HG02938 (cell line): ENCODE measurements at regions not wholly inside any gene's neighbourhood (a gene's known extent, or its start where the extent isn't known, plus 50 kb on each side); places are given as distances from the start of the nearest gene placed in this dataset.

Experiments
- ATAC-seq: cut with Tn5 transposase; IDR thresholded peaks from one replicate; pipeline ENCODE4 v1.9.1; 2021; ENCODE audit warnings: mild to moderate bottlenecking, moderate library complexity; ENCODE audit not compliant: unreplicated experiment

DNA sequence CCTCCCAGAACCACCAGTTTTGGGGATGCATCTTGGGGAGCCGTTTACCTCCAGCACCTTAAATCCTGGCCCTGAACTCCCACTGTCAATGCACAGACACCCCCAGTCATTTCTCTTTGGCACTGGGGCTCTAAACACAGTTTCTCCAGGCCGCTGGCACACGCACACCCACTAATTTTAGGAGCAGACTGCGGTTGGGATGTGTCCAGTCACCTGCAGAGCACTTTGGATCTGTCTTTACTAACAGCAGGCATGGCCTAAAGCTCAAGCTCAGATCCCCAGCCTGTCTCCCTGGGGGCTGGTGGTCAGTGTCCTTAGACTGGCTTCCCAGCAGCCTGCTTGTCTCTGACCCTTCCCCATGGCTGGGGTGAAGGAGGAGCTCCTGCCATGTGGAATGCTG, 49.9 kb downstream of the SYNE3 start:
- ATAC-seq, result no peak

DNA sequence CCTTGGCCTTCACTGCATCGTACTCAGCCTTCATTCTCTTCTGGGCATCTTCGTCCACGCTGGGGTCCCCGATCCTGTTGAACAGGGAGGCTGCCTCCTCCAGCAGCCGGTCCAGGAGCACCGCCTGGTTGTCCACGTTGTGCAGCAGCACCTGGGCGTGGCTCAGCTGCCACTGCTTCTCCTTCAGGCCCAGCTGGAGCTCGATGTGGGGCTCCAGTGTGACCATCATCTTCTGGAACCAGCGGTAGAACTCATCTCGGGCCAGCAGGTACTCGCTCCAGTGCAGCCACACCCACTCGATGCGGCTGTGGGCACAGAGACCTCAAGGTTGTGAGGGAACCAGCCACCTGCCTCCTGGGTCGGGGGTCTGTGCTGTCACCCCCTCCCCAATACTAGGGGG, 50.5 kb downstream of the SYNE3 start:
- ATAC-seq, result no peak

DNA sequence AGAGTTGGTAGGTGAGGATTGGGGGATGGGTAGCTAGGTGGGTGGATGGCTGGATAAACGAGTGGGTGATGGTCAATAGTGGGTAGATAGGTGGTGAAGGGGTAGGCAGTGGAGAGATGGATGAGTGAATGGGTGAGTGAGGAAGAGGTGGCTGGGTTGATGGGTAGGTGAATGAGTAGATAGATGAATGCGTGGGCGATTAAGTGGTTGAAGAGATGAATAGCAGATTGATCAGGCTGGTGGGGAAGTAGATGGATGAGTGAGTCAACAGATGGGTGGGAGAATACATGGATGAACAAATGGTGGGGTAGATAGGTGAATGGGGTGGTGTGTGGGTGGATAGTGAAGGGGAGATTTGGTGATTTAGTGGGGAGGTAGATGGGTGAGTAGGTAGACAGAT, 51.1 kb downstream of the SYNE3 start:
- ATAC-seq, result no peak

DNA sequence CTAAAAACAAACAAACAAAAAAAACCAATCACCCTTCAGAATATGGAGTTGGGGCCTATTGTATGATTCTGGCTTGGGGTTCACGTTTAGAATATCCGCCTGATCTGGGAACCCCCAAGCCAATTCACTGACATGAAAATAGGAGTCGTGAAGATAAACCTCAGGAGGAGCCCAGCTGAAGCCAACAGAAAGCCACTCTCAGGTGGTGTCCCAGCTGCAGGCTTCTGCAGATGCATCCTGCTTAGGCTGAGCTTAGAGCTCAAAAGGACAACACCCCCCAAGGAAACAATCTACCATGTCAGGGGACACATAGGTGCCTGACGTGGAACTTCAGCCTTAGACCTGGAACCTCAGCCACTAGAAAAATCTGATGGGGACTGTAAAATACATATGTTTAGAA, 51.9 kb downstream of the SYNE3 start:
- ATAC-seq, result no peak

DNA sequence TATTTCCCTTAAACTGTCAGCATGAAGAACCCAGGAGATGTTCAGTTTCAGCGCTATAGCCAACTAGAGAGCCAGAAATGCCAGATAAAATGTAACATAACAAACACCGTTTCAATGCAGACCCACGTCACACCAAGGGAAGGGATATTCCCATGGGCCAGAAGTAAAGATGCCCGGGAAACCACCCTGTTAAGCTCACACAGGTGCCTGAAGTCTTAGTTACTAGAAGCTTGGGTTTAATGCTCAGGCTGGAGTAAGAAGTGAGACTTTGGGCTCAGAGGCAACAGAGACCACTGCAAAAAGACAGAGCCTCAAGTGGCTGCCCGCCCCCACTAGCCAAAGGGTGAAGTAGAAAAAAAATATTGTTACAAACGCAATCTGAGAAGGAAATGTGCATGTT, 52.3 kb downstream of the SYNE3 start:
- no peak for ATAC-seq

DNA sequence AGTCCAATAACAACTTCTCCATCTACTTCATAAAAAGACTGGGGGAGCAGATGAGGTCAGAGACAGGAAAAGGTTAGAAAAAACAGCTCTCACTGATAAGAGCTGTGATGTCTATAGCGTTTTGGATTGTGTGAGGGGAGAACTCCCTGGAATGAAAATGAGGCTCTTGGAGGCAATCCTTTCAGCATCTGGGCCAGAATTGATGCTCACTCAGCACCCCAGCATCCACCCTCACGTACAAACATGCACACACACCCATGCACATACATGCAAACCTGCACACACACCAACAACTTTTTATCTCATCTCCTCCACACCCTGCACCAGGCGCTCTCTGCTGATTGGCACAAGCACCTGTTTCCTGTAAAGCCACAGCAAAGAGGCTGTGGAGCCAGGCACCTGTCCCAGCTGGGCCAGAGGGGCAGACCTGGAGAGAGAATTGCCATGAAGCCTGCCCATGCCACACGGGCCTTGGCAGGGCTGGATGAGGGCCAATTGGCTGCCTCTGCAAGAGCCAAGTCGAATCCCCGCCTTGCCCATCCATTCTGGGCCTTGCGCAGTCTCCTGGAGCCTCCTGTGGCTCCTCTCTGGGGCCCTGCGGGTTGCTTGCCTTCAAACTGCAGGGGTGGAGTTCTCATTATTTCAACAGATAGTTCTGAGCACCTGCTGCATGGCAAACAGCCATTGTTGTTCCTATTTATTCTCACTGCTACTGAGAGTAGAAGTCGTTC, 53.1 kb downstream of the SYNE3 start:
- no peak for ATAC-seq

DNA sequence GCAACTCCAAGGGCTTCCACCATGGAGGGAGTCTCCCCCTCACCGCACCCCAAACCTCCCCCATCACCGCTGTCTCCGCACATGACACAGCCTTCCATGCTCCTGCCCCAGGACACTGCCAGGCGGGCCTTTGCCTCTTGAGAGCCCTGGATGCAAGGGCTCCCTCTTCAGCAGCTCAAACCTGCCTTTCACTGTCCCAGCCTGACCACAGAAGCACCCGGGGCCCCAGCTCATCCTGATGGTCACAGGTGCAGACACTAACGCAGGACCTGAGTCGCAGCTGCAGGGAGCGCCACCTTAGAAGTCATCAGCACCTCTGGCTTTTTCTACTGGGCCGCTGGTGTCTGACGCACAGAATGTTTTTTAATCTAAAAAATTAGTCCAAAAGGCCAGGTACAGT, 54.0 kb downstream of the SYNE3 start:
- no peak for ATAC-seq

DNA sequence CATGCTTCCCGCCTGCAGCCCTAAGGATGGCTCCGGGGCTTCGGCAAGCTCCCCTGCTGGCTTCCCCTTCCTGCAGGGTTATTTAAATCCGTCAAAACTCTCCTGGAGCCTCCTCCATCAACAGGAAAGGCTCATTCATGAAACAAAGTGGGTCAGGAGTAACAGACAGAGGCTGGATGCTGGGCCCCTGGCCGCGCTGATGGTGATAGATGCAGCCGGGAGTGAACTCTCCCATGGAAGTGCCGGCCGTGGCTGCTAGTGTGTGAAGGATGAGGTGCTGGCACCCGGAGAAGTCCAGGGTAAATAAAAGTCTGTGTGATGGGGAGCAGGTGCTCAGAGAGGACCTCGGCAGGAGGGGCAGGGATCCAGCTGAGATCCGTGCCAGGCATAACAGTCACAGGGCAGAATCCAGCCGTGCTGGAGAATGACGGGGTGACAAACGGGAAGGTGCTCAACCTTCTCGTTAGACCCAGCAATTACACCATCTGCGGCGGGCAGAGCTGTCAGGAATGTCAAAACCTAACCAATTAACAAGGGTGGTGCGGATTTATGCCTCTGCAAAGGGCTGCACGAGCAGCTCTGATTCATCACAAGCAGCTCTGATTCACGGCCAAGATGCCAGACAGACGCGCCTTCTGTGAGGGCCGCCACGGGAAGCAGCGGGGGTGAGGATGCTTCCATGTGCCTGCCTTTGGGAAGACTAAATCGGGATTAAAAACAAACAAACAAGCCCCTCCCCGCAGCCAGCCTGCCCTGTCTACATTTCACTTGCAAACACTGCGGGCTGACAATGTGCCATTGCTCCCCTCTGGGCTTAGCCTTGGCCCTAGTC, 55.6 kb downstream of the SYNE3 start:
- no peak for ATAC-seq

DNA sequence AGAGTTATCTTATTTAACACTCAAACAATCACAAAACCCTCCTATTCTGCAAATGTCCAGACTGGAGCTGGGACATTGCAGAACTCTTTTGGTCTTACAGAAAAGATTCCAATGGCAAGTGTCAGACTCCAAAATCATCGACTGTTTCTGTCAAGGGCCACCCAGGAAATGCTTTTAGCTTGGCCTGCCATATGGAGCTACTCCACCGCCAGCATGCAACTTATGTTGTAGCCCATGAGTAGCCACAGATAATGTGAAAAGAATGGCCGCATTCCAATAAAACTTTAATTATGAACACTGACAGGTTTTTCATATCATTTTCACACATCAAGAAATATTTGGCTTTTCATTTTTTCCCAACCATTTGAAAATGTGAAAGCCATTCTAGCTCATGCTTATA, 57.5 kb downstream of the SYNE3 start:
- no peak for ATAC-seq

DNA sequence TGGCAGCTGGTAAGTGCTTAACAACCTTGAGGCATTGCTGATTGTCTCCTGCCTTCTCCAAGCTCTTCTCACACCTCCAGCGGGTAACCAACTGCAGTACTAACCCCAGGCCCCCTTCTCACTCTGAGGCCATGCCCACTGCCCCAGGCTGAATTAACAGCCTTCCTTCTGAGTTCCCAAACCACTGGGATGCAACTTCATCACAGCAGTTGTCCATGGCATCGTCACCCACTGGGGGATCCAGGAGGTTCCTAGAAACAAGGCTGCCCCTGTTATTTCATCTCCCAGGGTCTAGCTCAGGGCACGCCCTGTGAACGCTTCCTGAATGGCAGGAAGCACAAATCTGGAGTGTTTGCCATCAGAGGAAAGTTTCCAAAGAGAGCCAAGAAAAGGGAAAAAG, 58.0 kb downstream of the SYNE3 start:
- no peak for ATAC-seq

DNA sequence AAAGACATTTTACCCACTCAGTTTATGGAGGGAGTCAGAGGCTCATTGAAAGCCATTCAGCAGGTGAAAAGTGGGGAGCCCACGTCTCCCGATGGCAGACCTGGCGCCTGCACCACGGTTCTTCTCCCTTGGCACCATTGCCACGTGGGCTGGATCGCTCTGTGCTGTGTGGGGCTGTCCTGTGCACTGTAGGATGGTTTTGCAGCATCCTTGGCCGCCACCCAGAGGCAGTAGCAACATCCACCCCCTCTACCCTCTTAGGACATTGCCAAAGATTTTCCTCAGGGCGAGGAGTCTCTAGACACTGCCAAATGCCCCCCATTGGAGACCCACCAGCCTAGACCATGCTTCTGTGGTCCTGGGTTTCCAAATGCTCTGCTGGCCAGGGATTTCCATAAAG, 60.2 kb downstream of the SYNE3 start:
- no peak for ATAC-seq

DNA sequence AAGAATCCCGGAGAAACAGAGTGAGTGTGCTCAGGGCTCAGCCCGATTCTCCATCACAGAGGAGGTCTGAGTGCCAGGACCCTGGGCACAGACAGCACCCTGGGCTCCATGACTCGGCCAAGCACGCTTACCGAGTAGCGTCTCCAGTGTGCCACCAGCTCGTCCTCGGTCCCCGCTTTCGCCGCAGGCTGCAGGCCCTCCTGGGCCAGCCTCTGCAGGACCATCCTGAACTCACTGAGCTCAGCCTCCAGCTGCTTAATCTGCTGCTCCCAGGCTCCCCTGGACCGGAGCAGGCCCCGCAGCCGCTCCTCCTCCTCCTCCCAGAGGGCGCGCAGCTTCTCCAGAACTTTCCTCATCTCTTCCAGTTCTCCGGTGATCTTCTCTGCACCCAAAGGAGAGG, 61.2 kb downstream of the SYNE3 start:
- ATAC-seq, result no peak

DNA sequence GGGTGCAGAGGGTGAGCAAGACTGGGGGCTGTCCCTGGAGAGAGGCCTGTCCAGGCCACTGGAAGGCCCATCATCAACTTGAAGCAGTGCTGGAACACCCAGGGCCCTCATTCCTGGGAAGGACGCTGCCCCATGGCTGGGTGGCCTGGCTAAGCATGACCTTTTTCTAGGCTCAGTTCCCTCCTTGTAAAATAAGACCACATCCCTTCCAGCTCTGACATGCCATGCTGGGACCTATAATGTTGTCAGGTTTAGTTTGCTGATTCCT, 62.8 kb downstream of the SYNE3 start:
- ATAC-seq, result no peak

DNA sequence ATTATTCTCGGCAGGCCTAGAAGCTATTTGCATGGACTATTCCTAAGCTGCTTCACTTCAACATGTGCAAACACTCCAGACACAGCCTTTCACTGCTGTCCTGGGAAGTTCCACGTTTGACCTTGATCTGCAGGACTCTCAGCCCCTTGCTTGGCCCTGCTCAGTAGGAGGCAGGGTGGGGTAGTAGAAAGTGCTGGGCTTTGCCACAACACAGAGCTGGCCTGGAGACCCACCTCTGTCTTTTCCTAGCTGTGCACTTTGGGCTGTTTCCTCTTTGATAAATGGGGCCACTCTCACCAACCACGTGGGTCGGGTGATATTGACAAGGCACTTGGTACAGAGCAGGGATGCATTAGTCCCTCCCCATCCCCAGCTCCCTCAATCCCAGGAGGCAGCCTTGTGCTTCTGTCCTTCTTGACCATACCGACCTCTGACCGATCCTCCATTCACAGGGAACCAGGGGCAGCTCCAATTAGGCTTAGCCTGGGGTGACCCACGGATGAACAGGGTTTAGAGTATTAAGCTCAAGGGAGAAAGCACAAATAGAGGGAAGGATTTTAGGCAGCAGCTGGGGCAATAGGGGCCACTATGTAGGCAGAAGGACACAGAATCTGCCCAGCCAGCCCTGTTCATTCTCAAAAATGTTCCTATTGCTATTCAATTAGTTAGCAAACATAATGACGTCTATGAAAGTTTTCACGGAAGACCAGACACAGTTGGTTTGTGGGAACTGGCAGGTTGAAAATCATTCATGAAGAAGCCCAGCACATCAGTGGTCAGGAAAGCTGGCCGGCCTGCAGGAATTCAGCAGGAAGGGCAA, 63.3 kb downstream of the SYNE3 start:
- no peak for ATAC-seq

DNA sequence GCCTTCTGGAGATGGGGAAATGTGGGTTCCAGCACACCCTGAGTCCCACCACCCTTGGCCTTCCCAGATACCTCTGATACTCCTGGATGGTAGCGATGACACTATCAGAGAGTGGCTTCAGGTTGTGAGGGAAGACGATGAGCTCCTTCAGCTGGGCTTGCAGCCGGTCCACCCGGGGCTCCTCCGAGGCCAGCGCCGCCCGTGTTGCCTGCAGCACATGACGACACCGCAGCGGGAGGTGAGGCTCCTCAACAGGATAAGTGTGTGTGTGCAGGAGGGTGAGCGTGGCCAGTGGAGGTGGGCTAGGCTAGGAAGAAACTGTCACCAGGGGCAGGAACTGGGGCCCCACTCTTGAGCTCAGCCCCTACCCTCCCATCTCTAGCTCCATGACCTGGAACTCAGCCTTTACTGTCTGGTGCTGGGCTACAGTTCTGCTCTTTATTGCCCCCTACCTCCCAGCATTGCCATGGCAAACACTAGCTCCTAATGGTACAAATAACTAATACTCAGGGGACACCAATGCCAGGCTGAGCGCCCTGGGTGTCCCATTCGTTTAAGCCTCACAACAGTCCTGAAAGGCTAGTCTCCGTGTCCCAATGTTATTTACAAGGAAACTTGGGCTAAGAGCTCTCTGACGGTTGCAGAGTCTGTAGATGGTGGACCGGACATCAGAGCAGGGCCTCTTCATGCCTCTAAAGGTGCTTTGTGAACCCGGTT, 64.1 kb downstream of the SYNE3 start:
- no peak for ATAC-seq

DNA sequence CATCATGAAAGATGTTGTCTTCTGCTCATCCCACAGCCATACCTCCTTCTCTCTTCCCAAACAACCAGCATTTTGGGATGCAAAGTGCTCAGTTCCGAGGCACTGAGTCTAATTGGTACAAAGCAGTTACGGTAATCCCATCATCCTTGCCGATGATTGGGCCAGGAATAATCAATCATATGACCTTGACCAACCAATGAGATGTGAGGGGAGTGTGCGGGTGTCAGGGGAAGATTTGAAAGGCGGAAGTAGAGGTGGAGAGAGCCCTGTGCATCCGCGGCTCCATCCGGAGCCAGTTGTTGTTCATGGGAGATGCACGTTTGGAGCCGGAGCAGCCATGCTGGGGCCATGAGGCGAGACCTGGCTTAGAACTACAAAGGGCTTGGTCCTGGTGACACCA, 67.3 kb downstream of the SYNE3 start:
- no peak for ATAC-seq

DNA sequence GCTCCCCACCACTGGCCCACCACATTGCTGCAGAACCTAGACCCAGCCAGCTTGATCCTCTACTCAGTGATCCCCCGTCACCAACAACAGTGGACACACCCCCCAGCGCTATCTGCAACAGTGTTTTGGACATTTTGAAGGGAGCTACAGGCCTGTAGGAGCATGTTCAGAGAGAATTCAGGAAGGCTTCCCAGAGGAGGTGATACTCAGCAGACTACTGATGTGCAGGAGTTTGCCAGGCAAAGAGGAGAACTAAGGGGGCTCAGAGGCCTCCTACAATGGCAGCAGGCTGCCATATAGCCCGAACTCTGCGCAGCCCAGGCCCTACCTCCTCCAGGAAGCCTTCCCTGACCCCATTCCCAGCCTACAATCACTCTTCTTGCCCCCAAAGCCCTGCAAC, 70.0 kb downstream of the SYNE3 start:
- ATAC-seq, result no peak

DNA sequence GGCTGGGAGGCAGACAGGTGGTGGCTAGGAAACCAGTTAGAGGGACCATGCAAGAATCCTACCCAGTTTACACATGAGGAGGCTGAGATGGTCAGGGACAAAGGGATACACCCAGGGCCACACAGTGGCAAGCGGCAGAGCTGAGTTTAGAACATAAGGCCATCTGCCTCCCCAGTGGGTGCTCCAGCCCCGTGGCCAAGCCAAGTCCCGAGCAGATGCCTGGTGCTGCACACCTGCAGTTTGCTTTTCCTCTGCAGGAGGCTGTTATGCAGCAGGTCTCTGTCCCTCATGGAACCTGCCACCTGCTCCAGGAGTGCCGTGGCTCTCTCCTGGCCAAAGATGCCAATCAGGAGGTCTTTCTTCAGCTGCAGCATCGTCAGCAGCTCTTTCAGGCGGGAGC, 70.8 kb downstream of the SYNE3 start:
- no peak for ATAC-seq

DNA sequence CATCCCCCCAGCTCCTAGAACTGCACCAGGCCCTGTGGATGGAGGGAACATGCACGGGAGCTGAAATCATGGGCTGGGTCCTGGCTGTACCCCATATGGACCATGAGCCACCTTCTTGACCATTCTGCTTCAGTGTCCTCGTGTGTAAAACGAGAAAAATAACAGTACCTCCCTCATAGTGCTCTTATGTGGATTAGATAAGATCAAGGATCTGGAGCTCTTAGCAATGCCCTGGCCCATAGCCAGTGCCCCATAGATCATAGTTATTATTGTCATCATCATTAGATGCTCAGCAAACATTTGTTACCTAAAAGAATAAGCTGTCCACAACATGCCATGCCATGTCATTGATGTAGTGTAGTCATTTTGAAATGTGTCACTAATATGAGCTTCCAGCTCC, 71.3 kb downstream of the SYNE3 start:
- no peak for ATAC-seq

DNA sequence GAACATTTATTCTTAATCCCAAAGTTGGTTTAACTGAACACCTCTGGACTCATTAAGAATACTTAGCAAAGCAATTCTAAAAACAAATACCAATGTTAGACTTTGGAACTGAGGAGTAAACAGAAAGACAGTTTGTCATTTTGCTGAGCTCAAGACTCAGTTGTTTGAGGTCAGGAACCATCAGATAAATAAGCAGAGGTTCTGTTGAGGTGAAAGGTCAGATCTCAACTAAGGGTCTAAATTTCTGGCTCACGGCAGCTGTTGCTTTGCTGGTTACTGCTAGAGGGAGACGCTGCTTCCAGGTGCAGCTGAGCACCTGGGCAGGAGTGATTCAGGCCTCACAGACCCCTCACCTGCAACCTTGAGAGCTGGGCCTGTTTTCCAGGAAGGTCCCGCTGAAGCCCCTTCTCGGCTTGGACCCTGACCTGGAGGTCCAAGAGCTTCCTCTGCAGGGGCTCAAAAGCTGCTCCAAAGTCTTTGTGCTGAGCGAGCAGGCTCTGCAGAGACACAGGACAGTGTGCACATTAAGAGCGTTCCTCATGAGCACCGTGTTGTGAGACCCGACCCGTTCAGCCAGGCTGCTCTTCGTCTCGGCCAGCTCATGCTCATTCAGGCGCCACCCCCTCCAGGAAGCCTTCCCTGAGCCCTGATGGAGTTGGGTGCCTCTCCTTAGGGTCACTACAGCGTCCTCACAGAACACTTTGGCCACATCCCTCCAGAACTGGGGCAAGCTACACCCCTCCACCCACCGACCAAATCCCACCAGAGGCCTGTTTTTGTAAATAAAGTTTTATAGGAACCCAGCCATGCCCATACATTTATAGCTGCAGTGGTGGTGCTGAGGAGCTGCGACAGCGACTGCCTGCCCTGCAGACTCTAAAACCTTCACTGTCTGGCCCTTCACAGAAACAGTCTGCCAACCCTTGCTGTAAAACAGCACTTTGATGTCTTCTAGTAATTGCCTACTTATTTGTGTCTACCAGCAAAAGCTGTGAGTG, 72.0 kb downstream of the SYNE3 start:
- ATAC-seq, result no peak
